ENCODE measurements at regions not wholly inside any gene's neighbourhood (a gene's known extent, or its start where the extent isn't known, plus 50 kb on each side); places are given as distances from the start of the nearest gene placed in this dataset.

GRCh38 chr20:23151885-23152284, 65.8 kb upstream of the CD93 start:
- DNase-seq (ENCODE audit: low read depth), result no peak
- in situ Hi-C loops (cut with HindIII; ENCODE audit: low pct_unique_long_range_greater_than_20kb, low sequenced_read_pairs), result no loop called here

- no peak for DNase-seq (ENCODE audit: low read depth)
- in situ Hi-C loops (cut with HindIII; ENCODE audit: low pct_unique_long_range_greater_than_20kb, low sequenced_read_pairs), result no loop called here
Measured at GRCh38 chr20:23151008-23151703, 65.0 kb upstream of the CD93 start.

- no peak for DNase-seq (ENCODE audit: low read depth)
- in situ Hi-C loops (cut with HindIII; ENCODE audit: low pct_unique_long_range_greater_than_20kb, low sequenced_read_pairs), result no loop called here
Measured at GRCh38 chr20:23150304-23151007, 64.3 kb upstream of the CD93 start.

GRCh38 chr20:23149623-23150279, 63.6 kb upstream of the CD93 start:
- in situ Hi-C loops (cut with HindIII; ENCODE audit: low pct_unique_long_range_greater_than_20kb, low sequenced_read_pairs), result no loop called here
- no peak for DNase-seq (ENCODE audit: low read depth)

- no peak for DNase-seq (ENCODE audit: low read depth)
- in situ Hi-C loops (cut with HindIII; ENCODE audit: low pct_unique_long_range_greater_than_20kb, low sequenced_read_pairs), result no loop called here
Measured at GRCh38 chr20:23148731-23149570, 62.8 kb upstream of the CD93 start.

GRCh38 chr20:23147964-23148730, 62.0 kb upstream of the CD93 start:
- in situ Hi-C loops (cut with HindIII; ENCODE audit: low pct_unique_long_range_greater_than_20kb, low sequenced_read_pairs), result no loop called here
- peak; percentile 93 for DNase-seq (ENCODE audit: low read depth)

- DNase-seq (ENCODE audit: low read depth), result no peak
- in situ Hi-C loops (cut with HindIII; ENCODE audit: low pct_unique_long_range_greater_than_20kb, low sequenced_read_pairs), result no loop called here
Measured at GRCh38 chr20:23147647-23147963, 61.5 kb upstream of the CD93 start.

- in situ Hi-C loops (cut with HindIII; ENCODE audit: low pct_unique_long_range_greater_than_20kb, low sequenced_read_pairs), result no loop called here
- DNase-seq (ENCODE audit: low read depth), result no peak
Measured at GRCh38 chr20:23146857-23147637, 60.9 kb upstream of the CD93 start.

- in situ Hi-C loops (cut with HindIII; ENCODE audit: low pct_unique_long_range_greater_than_20kb, low sequenced_read_pairs), result no loop called here
- no peak for DNase-seq (ENCODE audit: low read depth)
Measured at GRCh38 chr20:23146181-23146580, 60.1 kb upstream of the CD93 start.

GRCh38 chr20:23145281-23145700, 59.2 kb upstream of the CD93 start:
- in situ Hi-C loops (cut with HindIII; ENCODE audit: low pct_unique_long_range_greater_than_20kb, low sequenced_read_pairs), result no loop called here
- DNase-seq (ENCODE audit: low read depth), result peak; percentile 43

- in situ Hi-C loops (cut with HindIII; ENCODE audit: low pct_unique_long_range_greater_than_20kb, low sequenced_read_pairs), result no loop called here
- no peak for DNase-seq (ENCODE audit: low read depth)
Measured at GRCh38 chr20:23144856-23145255, 58.7 kb upstream of the CD93 start.

GRCh38 chr20:23143986-23144690, 58.0 kb upstream of the CD93 start:
- DNase-seq (ENCODE audit: low read depth), result no peak
- in situ Hi-C loops (cut with HindIII; ENCODE audit: low pct_unique_long_range_greater_than_20kb, low sequenced_read_pairs), result no loop called here

GRCh38 chr20:23143098-23143497, 57.0 kb upstream of the CD93 start:
- peak; percentile 33 for DNase-seq (ENCODE audit: low read depth)

GRCh38 chr20:23142162-23143050, 56.3 kb upstream of the CD93 start:
- in situ Hi-C loops (cut with HindIII; ENCODE audit: low pct_unique_long_range_greater_than_20kb, low sequenced_read_pairs), result no loop called here
- DNase-seq (ENCODE audit: low read depth), result no peak

More at GRCh38 chr20:23143098-23143497, 57.0 kb upstream of the CD93 start:
- in situ Hi-C loops (cut with HindIII; ENCODE audit: low pct_unique_long_range_greater_than_20kb, low sequenced_read_pairs), result no loop called here

GRCh38 chr20:23141450-23142161, 55.5 kb upstream of the CD93 start:
- in situ Hi-C loops (cut with HindIII; ENCODE audit: low pct_unique_long_range_greater_than_20kb, low sequenced_read_pairs), result no loop called here

More at GRCh38 chr20:23141450-23142161, 55.5 kb upstream of the CD93 start:
- no peak for DNase-seq (ENCODE audit: low read depth)
